HFF-Myc (cell line): ENCODE measurements at regions not wholly inside any gene's neighbourhood (a gene's known extent, or its start where the extent isn't known, plus 50 kb on each side); places are given as distances from the start of the nearest gene placed in this dataset.
A peak's percentile ranks its signal among the peaks of the same experiment; 100 is the strongest.

ENCODE experiments used
- DNase-seq: peaks from one replicate; pipeline ENCODE4 v3.0.0-alpha.2; 2011; ENCODE audit warnings: low read depth; ENCODE audit errors: extremely low read depth
- H3K4me3 ChIP-seq: replicated peaks from 2 replicates; pipeline ENCODE4 v1.5.1; 2011; ENCODE audit warnings: low read depth, mild to moderate bottlenecking, control low read depth, low read length
- CTCF ChIP-seq: IDR thresholded peaks from 2 replicates; pipeline ENCODE4 v1.5.1; 2012; ENCODE audit warnings: mild to moderate bottlenecking, low read depth, low read length, control low read depth; ENCODE audit errors: missing control alignments

DNA sequence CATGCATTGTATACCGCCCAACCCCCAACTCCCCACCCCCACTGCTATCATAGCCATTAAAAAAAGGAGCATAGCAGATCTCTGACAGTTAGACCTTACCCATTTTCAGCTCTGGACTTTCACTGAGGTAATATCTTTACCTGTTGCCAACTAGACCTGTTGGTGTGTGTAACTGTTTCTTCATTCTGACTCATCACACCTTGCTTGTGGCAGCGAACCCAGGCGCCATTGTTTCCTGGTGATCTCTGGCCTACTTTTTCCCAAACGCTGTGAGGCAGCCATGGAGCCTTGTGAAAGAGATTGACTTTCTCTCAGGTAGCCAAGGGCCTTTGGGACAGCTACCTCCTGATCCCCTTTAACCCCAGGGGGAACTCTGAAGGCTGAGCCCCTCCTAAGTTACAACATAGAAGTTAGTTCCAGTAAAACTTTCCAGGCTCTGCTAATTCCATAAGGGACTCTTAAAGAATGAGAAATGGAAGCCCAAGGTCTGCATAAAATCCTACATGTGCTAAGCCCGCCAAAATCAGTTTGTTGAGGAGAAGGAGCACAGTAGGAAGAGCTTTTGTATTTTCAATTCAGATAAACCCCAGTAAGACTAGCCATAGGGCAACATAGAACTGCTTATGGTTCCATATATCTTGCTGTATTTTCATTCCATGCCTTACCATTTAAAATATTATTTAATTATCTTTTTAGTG is 196.1 kb upstream of the CAMK1G start:
- DNase-seq = no peak
- H3K4me3 ChIP-seq = no peak overlapping the region
- TF ChIP-seq CTCF = no peak

GRCh38 chr1:209387969-209388329 is 195.6 kb upstream of the CAMK1G start:
- no peak overlapping the region for H3K4me3 ChIP-seq
- no peak for DNase-seq
- no peak for TF ChIP-seq CTCF

DNA sequence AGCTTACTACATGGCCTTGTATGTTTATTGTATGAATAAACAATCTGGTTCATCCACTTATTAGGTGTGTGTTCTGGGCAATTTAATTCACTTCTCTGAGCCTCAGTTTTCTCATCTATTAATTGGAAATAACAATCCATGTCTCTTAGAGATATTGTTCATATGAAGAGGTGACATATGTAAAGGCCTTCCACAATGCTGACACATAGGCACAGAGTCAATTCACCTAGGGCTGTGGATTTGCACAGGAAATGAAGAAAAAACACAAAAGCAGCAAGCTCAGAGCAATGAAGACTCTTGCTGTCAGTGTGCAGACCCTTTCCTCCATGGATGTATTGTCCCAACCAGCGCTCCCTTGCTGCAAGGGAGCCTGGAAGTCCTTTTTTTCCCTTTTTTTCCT is 195.2 kb upstream of the CAMK1G start:
- no peak overlapping the region for H3K4me3 ChIP-seq
- no peak for DNase-seq
- TF ChIP-seq CTCF = no peak

DNA sequence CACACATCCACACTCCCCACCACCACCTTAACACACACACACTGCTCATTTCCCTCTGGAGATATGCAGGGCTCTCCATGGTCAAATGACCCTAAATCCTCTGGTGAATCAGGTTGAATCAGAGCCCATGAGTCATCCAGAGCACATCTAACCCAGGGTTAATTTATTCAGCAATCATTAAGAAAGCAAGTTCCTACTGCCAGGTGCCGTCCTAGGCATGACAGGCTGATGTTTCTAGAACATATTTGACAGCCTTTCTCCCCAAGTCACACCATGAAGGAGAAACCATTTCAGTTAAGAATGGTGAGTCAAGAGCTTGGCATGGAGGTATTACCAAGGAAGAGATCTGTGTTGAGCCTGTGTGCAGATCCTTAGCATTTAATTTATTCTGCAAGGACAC is 194.3 kb upstream of the CAMK1G start:
- peak; percentile 49 for DNase-seq
- H3K4me3 ChIP-seq = no peak overlapping the region
- no peak for TF ChIP-seq CTCF

DNA sequence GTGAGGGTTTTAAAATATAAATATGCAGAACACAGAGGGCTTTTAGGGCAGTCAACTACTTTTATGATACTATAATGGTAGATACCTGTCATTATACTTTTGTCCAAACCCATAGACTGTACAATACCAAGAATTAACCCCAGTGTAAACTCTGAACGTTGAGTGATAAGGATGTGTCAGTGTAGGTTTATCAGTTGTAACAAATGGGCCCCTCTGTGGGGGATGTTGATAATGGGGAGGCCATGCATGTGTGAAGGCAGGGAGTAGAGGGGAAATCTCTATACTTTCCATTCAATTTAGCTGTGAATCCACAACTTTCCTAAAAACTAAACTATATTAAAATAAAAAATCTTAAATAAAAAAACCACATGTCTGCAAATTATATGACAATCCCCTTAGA is 193.5 kb upstream of the CAMK1G start:
- no peak for DNase-seq
- H3K4me3 ChIP-seq = no peak overlapping the region
- no peak for TF ChIP-seq CTCF

DNA sequence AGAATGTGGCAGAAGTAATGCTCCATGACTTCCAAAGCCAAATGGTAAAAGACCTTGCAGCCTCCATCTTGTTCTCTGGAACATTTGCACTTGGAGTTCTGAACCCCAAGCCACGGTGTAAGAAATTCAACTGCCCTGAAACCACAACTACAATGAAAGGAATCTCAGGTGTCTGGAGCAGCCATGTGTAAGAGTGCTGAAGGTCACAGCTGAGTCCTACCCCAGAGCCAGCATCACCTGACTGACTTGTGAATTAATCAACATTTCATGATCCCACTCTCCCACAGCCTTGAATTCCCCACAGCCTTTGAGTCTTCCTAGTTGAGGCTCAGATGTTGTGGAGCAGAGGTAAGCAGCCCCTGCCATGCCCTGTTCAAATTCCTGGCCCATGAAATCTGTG is 192.8 kb upstream of the CAMK1G start:
- H3K4me3 ChIP-seq = no peak overlapping the region
- TF ChIP-seq CTCF = no peak
- no peak for DNase-seq

DNA sequence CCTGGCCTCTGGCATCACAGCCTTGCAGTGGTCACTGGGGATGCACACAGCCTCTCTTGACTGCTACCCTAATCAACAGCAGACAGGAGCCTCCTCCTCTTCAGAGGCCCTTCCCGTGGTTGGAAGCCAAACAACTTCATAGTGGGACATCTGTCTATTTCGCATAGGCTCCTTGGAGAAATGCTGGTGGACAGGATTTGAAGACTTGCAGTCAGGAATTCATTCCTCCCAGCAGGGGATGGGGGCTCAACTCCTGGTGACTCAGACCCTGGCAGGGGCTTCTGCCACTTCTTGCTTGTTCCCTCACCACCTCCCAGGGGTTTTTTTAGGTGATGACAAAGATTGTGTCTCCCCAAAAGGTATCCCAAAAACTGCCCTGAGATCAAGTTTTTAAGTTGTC is 191.7 kb upstream of the CAMK1G start:
- no peak for TF ChIP-seq CTCF
- DNase-seq = no peak
- H3K4me3 ChIP-seq = no peak overlapping the region
